ENCODE measurements at regions not wholly inside any gene's neighbourhood (a gene's known extent, or its start where the extent isn't known, plus 50 kb on each side); places are given as distances from the start of the nearest gene placed in this dataset.

DNA sequence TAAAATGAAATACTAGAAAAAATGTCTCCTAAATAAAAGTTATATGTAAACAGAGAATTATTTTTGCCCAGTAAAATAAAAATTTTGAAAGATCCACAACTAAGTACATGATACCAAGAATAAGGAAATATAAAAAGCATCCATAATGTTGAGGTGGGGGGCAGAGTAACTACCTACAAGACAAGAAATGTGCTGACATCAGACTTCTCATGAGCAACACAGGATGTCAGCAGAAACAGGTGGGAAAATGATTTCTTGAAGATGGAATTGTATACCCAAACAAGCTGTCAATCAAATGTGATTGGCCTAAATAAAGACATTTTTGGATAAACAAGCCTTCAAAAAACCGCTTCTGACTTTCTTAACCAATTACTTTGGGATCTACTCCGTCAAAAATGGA is 143.9 kb upstream of the LIPC start:
- Histone ChIP-seq H3K4me3 (no peak overlapping the region), H3K27me3 (no peaks in the 10 kb centered on the region), H3K36me3 (no peaks in the 10 kb centered on the region), H3K4me1 (no peaks in the 10 kb centered on the region), H3K9me3 (no peaks in the 10 kb centered on the region), H3K27ac (no peak overlapping the region)
- DNase-seq, result no peak
- ATAC-seq, result no peak
- TF ChIP-seq, protein P1, sequence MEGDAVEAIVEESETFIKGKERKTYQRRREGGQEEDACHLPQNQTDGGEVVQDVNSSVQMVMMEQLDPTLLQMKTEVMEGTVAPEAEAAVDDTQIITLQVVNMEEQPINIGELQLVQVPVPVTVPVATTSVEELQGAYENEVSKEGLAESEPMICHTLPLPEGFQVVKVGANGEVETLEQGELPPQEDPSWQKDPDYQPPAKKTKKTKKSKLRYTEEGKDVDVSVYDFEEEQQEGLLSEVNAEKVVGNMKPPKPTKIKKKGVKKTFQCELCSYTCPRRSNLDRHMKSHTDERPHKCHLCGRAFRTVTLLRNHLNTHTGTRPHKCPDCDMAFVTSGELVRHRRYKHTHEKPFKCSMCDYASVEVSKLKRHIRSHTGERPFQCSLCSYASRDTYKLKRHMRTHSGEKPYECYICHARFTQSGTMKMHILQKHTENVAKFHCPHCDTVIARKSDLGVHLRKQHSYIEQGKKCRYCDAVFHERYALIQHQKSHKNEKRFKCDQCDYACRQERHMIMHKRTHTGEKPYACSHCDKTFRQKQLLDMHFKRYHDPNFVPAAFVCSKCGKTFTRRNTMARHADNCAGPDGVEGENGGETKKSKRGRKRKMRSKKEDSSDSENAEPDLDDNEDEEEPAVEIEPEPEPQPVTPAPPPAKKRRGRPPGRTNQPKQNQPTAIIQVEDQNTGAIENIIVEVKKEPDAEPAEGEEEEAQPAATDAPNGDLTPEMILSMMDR (IDR thresholded peaks at IDR 0.05), result no peak
- intact Hi-C loops (cut with DNase I), result no loop called here

DNA sequence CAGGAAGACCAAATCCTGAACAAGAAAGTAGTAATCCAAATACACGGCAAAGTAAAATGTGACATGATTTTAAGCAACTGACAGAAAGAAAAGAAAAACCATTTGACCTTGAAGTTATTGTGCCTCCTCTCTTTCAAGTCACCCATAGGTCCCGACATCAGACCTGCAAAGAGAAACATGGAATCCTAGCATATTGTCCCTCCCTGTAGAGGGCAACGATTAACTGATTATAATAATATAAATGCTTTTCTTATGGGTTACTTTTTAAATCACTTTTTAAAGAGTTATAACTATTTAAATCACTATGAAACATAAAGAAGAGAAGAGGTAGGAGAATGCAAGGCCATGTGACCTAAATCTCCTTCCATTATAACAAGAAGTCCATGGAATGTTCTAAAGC is 143.2 kb upstream of the LIPC start:
- intact Hi-C loops (cut with DNase I), result no loop called here
- no peaks in the 10 kb centered on the region for H3K27me3 ChIP-seq
- H3K9me3 ChIP-seq, result no peaks in the 10 kb centered on the region
- H3K27ac ChIP-seq, result no peak overlapping the region
- TF ChIP-seq, protein P1 (IDR thresholded peaks at IDR 0.05), result no peak
- no peaks in the 10 kb centered on the region for H3K36me3 ChIP-seq
- H3K4me3 ChIP-seq, result no peak overlapping the region
- DNase-seq (no peak), ATAC-seq (no peak)
- H3K4me1 ChIP-seq, result no peaks in the 10 kb centered on the region

DNA sequence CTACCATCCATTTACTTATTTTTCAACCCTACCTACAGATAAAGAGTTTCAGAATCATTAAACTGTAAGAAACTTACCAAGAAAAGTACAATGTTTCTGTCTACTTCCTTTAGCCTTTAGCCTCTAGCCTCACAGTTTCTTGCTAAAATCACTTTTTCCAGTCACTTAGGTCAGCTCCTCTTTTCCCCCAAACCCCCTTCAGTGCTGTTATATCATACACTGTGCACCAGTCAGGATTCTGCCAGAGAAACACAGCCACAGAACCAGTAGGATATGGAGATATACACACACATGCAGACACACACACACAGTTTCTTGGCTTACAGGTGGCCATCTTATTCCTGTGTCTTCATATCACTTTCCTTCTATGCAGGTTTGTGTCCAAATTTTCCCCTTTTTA is 139.9 kb upstream of the LIPC start:
- no peaks in the 10 kb centered on the region for H3K36me3 ChIP-seq

DNA sequence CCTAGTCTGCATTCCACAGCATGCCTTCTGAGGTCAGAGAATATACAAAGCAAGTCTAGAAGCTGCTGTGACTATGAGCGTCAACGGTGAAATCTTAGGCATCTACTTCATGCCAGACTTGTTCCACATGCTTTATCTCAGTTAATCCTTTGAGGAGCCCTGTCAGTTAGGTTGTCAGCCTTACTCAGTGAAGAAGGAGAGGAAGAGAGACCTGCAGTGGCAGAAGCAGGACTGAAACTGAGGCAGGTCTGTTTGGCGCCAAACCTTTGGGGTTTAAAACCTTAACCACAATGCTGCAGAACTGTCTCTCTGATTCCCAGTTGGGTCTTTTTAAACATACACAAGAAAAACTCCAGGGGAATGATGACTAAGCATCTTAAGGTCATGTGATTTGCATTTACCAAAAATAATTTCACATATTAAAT is 139.0 kb upstream of the LIPC start:
- no peaks in the 10 kb centered on the region for H3K27me3 ChIP-seq
- TF ChIP-seq, protein P1 (IDR thresholded peaks at IDR 0.05), result no peak
- no peaks in the 10 kb centered on the region for H3K4me1 ChIP-seq
- ATAC-seq, result no peak
- no peak overlapping the region for H3K4me3 ChIP-seq
- DNase-seq, result no peak
- H3K36me3 ChIP-seq, result no peaks in the 10 kb centered on the region
- no peaks in the 10 kb centered on the region for H3K9me3 ChIP-seq
- intact Hi-C loops (cut with DNase I), result no loop called here
- no peak overlapping the region for H3K27ac ChIP-seq

More for the DNA sequence above, 139.9 kb upstream of the LIPC start:
- Histone ChIP-seq H3K27me3 (no peaks in the 10 kb centered on the region), H3K27ac (no peak overlapping the region), H3K4me1 (no peaks in the 10 kb centered on the region), H3K9me3 (no peaks in the 10 kb centered on the region), H3K4me3 (no peak overlapping the region)
- intact Hi-C loops (cut with DNase I), result no loop called here
- ATAC-seq (no peak), DNase-seq (no peak)
- TF ChIP-seq, protein P1 (IDR thresholded peaks at IDR 0.05), result no peak

DNA sequence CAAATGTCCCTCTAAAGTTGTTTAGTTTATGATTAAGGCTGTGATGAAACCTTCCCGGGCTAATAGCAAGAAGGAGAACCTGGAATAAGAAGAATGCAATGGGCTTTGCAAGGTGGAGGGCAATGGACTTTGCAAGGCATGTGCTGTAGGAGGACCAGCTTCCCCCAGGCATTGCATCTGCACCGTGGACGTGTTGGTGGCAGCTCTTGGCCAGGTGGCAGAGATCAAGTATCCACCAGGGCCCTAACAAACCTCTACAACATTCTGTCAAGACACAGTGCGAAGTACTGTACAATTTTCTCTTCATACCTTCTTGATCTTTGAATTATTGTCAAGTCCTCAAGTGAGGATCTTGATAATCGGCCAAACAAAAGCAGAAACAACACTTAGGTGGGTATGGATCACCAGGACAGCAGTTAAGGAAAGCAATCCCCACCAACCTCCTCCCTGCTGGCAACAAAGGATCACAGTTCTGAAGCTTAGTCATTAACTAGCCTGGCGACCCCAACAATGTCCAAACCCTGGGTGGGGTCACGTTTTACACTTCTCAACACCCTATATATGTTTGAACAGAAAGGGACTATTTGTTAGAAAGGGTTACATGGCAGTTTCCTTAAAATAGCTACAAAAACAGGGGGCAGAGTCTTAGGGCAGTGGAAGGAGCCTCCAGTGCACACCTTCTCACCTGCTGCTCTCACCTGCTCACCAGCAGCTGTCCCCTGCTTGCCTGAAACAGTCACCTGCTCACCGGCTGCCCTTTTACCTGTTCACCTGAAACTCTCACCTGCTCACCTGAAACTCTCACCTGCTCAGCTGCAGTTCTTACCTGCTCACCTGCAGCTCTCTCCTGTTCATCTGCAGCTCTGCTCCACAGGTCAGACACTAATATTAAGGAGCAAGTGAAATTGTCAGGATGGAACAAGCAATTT is 137.9 kb upstream of the LIPC start:
- intact Hi-C loops (cut with DNase I), result no loop called here
- Histone ChIP-seq H3K27me3 (no peaks in the 10 kb centered on the region), H3K36me3 (no peaks in the 10 kb centered on the region), H3K9me3 (no peaks in the 10 kb centered on the region), H3K27ac (no peak overlapping the region), H3K4me3 (no peak overlapping the region), H3K4me1 (no peaks in the 10 kb centered on the region)
- DNase-seq (no peak), ATAC-seq (no peak)
- TF ChIP-seq, protein P1 (IDR thresholded peaks at IDR 0.05), result no peak

Measured in upper lobe of right lung (tissue), 1 donor.